Stimulated activated CD8-positive, alpha-beta memory T cell treated with anti-CD3 and anti-CD28 coated beads, Interleukin-7, amount 100 ng/mL, for 48 hours (primary cell): ENCODE measurements at regions not wholly inside any gene's neighbourhood (a gene's known extent, or its start where the extent isn't known, plus 50 kb on each side); places are given as distances from the start of the nearest gene placed in this dataset.

Experiments
- DNase-seq, 2 donors: peaks; one replicate each; pipeline ENCODE4 v3.0.0-alpha.2; 2020; ENCODE audit warnings: low read depth in 1 of 2; ENCODE audit errors: extremely low read depth in 1 of 2

DNA sequence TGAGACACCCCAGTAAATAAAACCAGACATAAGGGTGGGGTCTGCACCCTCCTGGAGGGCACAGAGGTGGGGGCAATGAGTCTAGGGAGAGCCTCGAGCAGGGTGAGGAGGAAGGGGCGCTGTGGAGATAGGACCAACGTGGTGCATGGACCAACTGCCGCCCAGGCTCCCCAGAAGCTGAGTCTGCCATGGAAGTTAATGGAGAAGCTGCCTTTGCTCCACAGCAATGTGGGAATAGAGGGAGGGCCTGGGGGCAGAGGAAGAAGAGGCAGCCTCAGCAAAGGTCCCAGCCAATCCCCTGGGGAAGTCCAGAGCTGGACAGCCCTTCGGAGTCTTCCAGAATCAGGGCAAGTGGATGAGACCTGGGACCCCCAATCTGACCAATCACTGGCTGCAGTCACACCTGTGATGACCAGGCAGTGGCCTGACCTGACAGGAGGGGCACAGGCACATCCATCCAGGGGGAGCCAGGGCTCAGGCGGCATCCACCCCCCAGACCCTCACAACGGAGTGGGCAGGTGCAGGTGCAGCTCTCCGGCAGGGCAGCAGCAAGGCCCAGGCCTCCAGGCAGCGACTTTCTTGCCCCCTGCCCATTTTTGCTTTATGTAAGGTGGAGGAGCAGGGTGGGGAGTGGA is 242.2 kb upstream of the PPP2R2D start:
- DNase-seq = no peak

- no peak for DNase-seq
These were observed 240.4 kb upstream of the PPP2R2D start for GRCh38 chr10:131660427-131660826.

DNA sequence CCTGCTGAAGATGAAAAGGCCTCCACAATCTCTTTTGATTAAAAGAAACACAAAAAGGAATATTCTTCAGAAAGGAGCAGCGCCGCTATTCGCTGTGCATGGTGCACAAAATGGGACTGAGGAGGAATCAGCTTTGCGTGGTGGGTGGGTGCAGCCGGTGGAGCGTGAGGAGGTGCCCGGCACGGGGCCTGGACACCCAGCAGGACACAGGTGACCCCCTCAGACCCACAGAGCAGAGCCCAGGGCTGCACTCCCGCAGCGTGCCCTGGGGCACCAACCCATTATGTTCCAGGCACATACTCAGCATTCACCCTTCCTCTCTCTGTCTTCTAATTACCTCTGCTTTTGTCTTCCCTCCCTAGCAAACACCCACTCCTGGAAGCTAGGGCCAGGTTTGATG is 238.0 kb upstream of the PPP2R2D start:
- no peak for DNase-seq

- no peak for DNase-seq
These were observed 237.5 kb upstream of the PPP2R2D start for GRCh38 chr10:131663351-131663750.

- DNase-seq = no peak
These were observed 234.7 kb upstream of the PPP2R2D start for GRCh38 chr10:131666091-131666490.

DNA sequence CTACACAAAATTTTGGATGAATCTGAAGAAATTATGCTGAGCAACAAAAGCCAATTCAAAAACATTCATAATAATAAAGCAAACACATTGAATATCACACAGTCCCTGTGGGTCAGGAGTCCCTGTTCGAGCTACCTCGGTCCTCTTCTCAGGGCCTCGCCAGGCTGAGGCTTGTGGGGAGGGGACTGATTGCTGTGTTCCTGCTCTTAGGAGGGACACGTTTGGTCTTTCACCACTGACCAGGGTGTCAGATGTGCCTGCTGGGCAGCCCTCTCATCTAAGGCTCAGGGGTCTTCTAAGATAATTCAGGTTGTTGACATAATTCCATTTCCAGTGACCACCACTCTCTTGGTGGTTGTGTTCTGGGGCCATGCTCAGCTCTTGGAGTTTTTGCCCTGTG is 233.8 kb upstream of the PPP2R2D start:
- DNase-seq = no peak

- no peak for DNase-seq
These were observed 233.2 kb upstream of the PPP2R2D start for GRCh38 chr10:131667561-131667960.

- no peak for DNase-seq
These were observed 231.9 kb upstream of the PPP2R2D start for GRCh38 chr10:131668903-131669302.

GRCh38 chr10:131669838-131670237 is 231.0 kb upstream of the PPP2R2D start:
- no peak for DNase-seq

DNA sequence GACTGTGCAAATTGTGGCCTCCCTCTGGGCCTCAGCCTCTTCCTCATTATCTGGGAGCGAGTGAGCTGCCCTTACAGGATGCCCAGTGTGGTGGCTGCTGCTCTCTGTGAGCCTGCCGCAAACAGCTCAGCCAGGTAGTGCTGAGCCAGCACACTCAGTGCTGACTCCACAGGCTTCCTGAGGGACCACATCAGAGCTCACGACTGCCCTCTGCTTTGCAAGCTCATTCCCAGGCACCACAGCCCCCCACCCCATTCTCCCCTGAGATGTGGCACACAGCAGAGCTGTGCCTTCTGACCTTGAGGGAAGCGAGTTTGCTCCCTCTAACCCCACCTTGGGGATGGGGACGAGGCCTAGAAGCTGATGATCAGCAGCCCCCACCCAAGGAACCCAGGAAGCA is 230.5 kb upstream of the PPP2R2D start:
- DNase-seq = no peak

GRCh38 chr10:131673396-131673795 is 227.4 kb upstream of the PPP2R2D start:
- DNase-seq = no peak

DNA sequence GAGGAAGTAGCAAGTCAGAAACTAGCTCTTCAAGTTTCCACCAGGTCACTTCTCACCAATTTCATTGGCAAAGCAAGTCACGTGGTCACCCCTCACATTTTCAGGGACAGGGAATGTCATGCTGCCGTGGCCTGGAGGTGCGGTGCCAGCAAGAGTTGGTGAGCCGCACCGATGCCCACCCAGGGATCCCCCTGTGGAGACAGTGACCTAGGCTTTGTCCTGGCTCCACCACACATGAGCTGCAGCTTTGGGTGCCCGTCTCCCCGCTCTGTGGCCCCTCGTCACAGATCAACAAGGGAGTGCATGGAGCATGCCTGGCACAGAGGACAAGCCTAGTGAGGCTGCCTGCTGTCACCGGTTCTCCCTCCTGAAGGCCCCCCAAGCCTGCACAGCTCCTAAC is 226.7 kb upstream of the PPP2R2D start:
- no peak for DNase-seq

GRCh38 chr10:131675104-131675503 is 225.7 kb upstream of the PPP2R2D start:
- DNase-seq = no peak

DNA sequence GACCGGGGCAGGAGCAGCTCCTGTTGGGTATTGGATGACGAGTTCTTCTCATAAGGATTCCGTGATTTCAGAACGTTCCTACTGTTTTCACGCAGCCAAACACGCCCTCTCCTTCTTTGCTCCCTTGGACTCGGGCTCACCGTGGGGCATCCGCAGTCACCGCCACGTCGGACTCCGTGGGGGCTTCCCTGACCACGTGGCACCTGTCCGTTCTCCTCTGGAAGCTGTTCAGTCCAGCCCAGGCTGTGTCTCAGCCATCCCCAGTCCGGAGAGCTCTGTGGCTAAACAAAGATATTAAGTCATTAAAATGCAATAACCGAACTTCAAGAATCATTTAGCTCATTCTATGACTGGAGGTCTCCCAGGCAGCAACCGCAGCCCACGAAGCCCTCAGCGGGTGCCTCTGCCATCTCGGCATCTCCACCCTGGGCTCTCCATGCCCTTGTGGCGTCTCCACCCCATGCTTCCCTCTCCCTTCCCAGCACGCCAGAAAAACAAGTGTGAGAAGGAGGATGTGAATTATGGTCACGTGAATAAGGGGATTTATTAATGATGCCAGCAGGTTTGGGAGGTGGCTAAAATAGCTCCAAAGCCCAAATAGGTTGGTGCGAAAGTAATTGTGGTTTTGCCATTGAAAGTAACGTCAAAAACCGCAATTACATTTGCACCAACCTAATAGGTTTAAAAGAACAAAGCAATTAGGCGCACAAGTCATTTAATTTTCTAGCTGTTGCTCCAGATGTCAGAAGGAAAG is 224.6 kb upstream of the PPP2R2D start:
- DNase-seq = no peak

GRCh38 chr10:131676800-131677421 is 223.9 kb upstream of the PPP2R2D start:
- DNase-seq = no peak

DNA sequence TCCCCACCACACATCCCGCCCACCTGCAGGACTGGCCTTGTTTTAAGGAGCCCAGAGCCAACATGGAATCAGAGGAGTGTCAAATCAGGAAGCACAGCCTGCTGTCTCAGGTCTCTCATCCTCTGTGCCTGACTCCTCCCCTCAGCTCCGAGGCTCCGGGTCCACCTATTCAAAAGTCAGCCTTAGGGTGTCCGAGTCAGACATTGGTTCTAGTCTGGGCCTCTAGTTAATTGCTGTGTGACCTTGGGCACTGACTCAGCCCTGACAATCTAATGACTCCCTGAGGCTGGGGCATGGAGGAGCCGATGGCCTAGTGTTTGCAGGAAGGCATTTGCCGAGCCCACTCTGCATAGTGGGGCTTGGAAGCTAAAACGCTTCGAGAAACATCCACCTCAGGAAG is 223.1 kb upstream of the PPP2R2D start:
- no peak for DNase-seq

GRCh38 chr10:131678171-131678570 is 222.6 kb upstream of the PPP2R2D start:
- DNase-seq = no peak

DNA sequence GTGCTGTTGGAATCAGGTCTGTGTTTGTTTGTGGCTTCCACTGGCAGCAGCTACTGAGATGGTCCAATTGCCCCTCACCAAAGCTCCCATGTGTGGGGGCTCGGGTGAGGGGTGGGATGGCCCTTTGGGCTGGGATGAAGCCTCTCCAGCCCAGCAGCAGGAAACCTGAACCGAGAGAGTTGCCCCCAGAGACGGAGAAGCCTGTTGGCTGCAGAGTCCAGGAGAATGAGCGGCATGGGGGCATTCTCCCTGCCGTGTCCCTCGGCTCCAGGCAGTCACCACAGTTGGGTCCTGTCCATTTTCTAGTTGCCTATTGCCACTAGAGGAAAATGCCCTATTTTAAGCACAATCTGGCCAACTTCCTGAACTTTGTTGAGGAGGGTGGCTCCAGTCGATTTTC is 222.2 kb upstream of the PPP2R2D start:
- DNase-seq = no peak

- DNase-seq = no peak
These were observed 220.9 kb upstream of the PPP2R2D start for GRCh38 chr10:131679926-131680325.

DNA sequence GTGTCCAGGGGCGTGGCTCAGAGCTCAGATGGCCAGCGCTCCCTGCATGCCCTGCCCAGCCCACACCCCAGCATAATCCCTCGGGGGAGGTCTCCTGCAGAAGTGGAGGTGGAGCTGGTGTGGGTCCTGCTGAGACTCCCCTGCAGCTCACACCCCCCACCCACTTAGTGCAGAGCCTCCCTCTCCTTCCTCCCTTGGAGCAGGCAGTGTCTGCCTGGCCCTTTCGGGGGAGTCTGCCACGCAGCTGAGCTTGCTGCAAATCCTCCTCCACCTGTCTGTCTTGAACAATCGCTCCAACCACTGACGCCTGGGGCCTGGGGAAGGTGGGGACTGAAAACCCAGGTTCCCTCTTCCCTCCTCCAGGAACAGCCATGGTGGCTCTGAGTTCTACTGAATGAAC is 219.7 kb upstream of the PPP2R2D start:
- no peak for DNase-seq

- DNase-seq = no peak
These were observed 219.2 kb upstream of the PPP2R2D start for GRCh38 chr10:131681656-131682055.

GRCh38 chr10:131682271-131682962 is 218.4 kb upstream of the PPP2R2D start:
- DNase-seq = no peak
